Loucy (cell line): ENCODE measurements at regions not wholly inside any gene's neighbourhood (a gene's known extent, or its start where the extent isn't known, plus 50 kb on each side); places are given as distances from the start of the nearest gene placed in this dataset.

Experiments used
- H2AFZ ChIP-seq: fragments of 200-600 bp; sonication (generic); 2 replicates; pipeline ENCODE4 v1.6.0; 2016; ENCODE audit warnings: antibody characterized with exemption, mild to moderate bottlenecking, low read length, moderate library complexity
- H3F3A ChIP-seq: fragments of 200-600 bp; 2 replicates; pipeline ENCODE4 v1.6.0; 2016; ENCODE audit warnings: antibody characterized with exemption, low read depth, mild to moderate bottlenecking
- H3K27me3 ChIP-seq: fragments of 200-600 bp; sonication (generic); 2 replicates; pipeline ENCODE4 v1.6.1; 2014; ENCODE audit warnings: low read length, mild to moderate bottlenecking; ENCODE audit not compliant: insufficient read depth, poor library complexity, severe bottlenecking
- H3K36me3 ChIP-seq: fragments of 200-600 bp; sonication (generic); 2 replicates; pipeline ENCODE4 v1.6.1; 2016; ENCODE audit warnings: low read length; ENCODE audit not compliant: insufficient read depth
- H3K4me1 ChIP-seq: fragments of 200-600 bp; sonication (generic); 2 replicates; pipeline ENCODE4 v1.5.1; 2014; ENCODE audit warnings: low read length, mild to moderate bottlenecking; ENCODE audit not compliant: insufficient read depth, poor library complexity, severe bottlenecking
- H3K4me2 ChIP-seq: fragments of 200-600 bp; sonication (generic); 2 replicates; pipeline ENCODE4 v1.6.0; 2014; ENCODE audit warnings: antibody characterized with exemption, low read length, low read depth, mild to moderate bottlenecking; ENCODE audit not compliant: poor library complexity, severe bottlenecking
- H3K4me3 ChIP-seq: fragments of 200-600 bp; sonication (generic); 2 replicates; pipeline ENCODE4 v1.5.1; 2014; ENCODE audit warnings: low read length, mild to moderate bottlenecking, mixed read lengths; ENCODE audit not compliant: poor library complexity, severe bottlenecking
- H3K79me2 ChIP-seq: fragments of 200-600 bp; sonication (generic); 2 replicates; pipeline ENCODE4 v1.6.1; 2014; ENCODE audit warnings: low read length; ENCODE audit not compliant: insufficient read depth
- H3K9ac ChIP-seq: fragments of 200-600 bp; sonication (generic); 2 replicates; pipeline ENCODE4 v1.6.0; 2014; ENCODE audit warnings: mild to moderate bottlenecking, low read depth, low read length, moderate library complexity; ENCODE audit not compliant: poor library complexity, severe bottlenecking
- H3K9me2 ChIP-seq: fragments of 200-600 bp; sonication (generic); replicated peaks from 2 replicates; pipeline ENCODE4 v1.6.1; 2016; ENCODE audit warnings: low read depth, low read length, mixed read lengths
- H3K9me3 ChIP-seq: fragments of 200-600 bp; sonication (generic); 2 replicates; pipeline ENCODE4 v1.6.1; 2014; ENCODE audit warnings: mild to moderate bottlenecking, antibody characterized with exemption, low read length, low read depth; ENCODE audit not compliant: insufficient read depth
- H4K20me1 ChIP-seq: fragments of 200-600 bp; sonication (generic); 2 replicates; pipeline ENCODE4 v1.6.0; 2014; ENCODE audit warnings: antibody characterized with exemption, low read length, mild to moderate bottlenecking; ENCODE audit not compliant: insufficient read depth, poor library complexity, severe bottlenecking
- EZH2phosphoT487 ChIP-seq: fragments of 200-600 bp; IDR thresholded peaks from 2 replicates; pipeline ENCODE4 v1.6.1; 2018; ENCODE audit warnings: antibody characterized with exemption, mild to moderate bottlenecking, moderate library complexity, borderline replicate concordance
- TF ChIP-seq, protein P1 (sequence below): fragments of 200-600 bp; sonication (generic); conservative IDR thresholded peaks from 2 replicates; pipeline ENCODE4 v1.5.1; 2014; ENCODE audit warnings: mild to moderate bottlenecking, antibody characterized with exemption, low read length

DNA sequence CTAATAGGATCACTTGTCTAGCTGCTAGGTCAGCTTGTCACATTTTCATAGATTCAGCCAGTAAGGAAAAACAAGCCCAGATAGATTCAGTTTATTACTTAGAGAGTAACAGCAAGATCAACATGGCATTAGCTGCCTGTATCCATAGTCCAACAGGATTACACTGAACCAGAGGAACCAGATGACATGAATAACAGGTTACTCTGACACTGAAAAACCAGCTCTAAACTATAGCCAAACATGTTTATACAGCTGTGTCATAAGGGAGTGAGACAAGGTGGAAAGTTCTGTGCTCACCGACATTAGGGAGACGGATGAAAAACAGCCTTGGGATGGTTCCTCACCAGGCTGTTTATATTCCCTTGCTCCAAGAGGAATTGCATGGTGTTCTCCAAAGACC, 102.9 kb upstream of the EOLA2 start:
- Histone ChIP-seq H3K9ac (no peak overlapping the region), H3F3A (no peaks in the 10 kb centered on the region), H3K27me3 (no peaks in the 10 kb centered on the region), H3K9me3 (no peaks in the 10 kb centered on the region), H3K36me3 (no peaks in the 10 kb centered on the region), H4K20me1 (no peaks in the 10 kb centered on the region), H3K4me1 (no peaks in the 10 kb centered on the region), H3K4me2 (no peak overlapping the region), H3K9me2 (no peaks in the 10 kb centered on the region), H2AFZ (no peak overlapping the region), H3K4me3 (no peak overlapping the region), H3K79me2 (no peaks in the 10 kb centered on the region)
- TF ChIP-seq, protein P1, sequence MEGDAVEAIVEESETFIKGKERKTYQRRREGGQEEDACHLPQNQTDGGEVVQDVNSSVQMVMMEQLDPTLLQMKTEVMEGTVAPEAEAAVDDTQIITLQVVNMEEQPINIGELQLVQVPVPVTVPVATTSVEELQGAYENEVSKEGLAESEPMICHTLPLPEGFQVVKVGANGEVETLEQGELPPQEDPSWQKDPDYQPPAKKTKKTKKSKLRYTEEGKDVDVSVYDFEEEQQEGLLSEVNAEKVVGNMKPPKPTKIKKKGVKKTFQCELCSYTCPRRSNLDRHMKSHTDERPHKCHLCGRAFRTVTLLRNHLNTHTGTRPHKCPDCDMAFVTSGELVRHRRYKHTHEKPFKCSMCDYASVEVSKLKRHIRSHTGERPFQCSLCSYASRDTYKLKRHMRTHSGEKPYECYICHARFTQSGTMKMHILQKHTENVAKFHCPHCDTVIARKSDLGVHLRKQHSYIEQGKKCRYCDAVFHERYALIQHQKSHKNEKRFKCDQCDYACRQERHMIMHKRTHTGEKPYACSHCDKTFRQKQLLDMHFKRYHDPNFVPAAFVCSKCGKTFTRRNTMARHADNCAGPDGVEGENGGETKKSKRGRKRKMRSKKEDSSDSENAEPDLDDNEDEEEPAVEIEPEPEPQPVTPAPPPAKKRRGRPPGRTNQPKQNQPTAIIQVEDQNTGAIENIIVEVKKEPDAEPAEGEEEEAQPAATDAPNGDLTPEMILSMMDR, result no peak
- no peak for TF ChIP-seq EZH2phosphoT487

DNA sequence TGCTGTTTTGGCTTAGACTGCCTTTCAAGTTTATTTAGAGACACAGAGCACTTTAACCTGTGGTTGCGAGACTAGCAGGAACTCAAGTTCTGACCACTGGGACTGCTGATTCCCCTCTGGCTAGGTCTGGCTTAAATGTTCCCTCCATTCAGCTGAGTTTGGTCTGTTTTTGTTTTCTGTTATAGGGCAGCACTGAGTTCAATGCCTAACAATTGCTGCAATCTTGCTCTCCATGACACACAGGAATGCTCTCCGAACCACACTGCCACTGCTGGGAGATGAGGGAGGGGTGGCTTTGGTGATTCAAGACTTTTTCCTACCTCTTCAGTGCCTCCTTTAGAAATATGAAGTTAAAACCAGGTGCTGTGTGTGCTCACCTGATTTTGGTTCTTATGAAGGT, 106.3 kb upstream of the EOLA2 start:
- H4K20me1 ChIP-seq, result no peaks in the 10 kb centered on the region
- no peak for TF ChIP-seq EZH2phosphoT487
- TF ChIP-seq, protein P1, result no peak
- no peaks in the 10 kb centered on the region for H3K27me3 ChIP-seq
- H3K9me3 ChIP-seq, result no peaks in the 10 kb centered on the region
- no peak overlapping the region for H3K4me3 ChIP-seq
- no peak overlapping the region for H3K9ac ChIP-seq
- H3K36me3 ChIP-seq, result no peaks in the 10 kb centered on the region
- no peak overlapping the region for H3K4me2 ChIP-seq
- H3F3A ChIP-seq, result no peaks in the 10 kb centered on the region
- no peaks in the 10 kb centered on the region for H3K79me2 ChIP-seq
- no peak overlapping the region for H2AFZ ChIP-seq
- no peaks in the 10 kb centered on the region for H3K9me2 ChIP-seq
- no peaks in the 10 kb centered on the region for H3K4me1 ChIP-seq

DNA sequence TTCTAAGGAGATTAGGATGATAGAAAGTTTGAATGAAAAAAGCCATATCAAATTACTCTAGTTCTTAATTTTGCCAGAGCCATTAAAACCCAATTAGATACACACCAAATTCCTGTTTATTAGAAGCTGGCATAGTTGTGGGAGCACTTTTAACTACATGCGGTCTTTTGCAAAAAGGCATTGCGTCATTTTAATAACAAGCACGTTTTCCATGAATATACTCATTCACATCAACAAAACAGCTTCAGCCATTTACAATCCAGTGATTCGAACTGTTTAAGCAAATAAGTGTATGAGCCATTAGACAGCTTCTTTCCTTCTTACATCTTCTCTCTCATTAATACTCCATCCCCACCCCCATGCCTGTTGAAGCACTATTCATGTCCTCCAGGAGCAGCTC, 109.5 kb upstream of the EOLA2 start:
- Histone ChIP-seq H3K9me2 (no peaks in the 10 kb centered on the region), H3K4me2 (no peak overlapping the region), H3F3A (no peaks in the 10 kb centered on the region), H3K4me3 (no peak overlapping the region), H3K9ac (no peak overlapping the region), H2AFZ (no peak overlapping the region), H3K79me2 (no peaks in the 10 kb centered on the region), H4K20me1 (no peaks in the 10 kb centered on the region), H3K9me3 (no peaks in the 10 kb centered on the region), H3K27me3 (no peaks in the 10 kb centered on the region), H3K36me3 (no peaks in the 10 kb centered on the region), H3K4me1 (no peaks in the 10 kb centered on the region)
- TF ChIP-seq, protein P1, result no peak
- no peak for TF ChIP-seq EZH2phosphoT487
